ENCODE measurements at regions not wholly inside any gene's neighbourhood (a gene's known extent, or its start where the extent isn't known, plus 50 kb on each side); places are given as distances from the start of the nearest gene placed in this dataset.

DNA sequence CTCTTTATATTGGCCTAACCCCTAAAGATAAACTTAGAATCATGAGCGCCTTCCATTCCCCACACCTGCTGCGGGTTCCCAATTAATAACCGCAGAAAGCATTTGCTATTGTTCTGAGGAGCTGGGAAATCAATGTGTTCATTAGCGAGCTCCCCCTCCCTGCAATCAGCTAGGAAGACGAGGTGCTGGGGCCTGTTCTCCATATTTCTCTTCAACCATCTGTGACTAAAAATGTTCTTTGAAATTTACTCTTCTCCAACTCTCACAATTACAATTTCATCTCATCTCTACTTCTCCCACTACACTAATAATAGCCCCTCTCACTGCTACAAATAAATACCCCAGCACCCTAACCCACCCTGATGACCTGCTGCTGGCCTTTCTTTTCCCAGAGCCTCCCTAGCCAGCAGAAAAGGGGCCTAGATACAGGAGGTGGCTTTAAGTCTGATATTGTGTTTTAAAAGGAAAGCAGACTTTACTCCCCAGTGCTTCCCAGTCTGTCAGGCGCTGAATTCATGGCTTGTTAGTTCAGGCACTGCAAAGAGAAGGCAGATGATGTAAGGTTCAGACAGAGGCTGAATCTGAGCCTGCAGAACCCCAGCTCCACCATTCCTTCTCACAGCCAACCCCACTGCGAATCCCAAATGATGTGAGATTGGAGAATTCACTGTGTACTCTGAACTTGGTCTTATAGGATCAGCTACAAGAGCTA is 477.5 kb upstream of the DAB1 start:
- DNase-seq, result no peak

DNA sequence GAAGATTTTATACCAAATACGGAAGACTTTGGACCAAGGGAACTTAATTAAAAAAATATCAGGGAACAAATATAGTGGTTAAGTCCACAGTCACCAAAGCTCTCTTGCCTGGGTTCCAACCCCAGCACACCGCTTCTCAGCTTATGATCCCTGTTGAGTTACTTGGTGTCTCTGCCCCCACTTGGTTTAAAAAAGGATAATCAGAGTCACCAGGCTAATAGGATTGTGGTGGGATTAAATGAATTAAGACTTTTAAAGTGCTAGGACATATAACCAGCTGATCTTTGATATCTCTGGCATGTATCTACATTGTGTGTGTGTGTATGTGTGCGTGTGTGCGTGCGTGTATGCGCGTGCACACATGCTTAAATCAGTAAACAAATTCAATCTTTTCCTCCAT is 474.7 kb upstream of the DAB1 start:
- DNase-seq, result no peak

DNA sequence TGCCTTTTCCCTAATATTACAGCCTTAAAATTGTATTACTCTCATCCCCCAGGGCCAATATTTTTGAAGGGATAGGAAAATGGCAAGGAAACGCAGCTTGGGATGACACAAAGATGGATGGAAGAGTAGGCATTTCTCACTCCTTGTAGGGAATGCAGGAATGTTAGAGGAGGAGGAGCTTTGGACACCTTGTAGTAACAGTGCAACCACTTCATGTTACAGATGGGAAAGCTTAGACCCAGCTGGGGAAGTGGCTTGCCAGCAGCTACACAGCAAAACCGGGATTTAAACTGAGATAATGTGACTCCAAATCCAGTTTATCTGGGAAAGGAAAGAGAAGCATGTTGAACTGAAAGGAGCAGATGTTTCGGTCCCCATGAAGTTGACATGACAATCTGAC is 473.7 kb upstream of the DAB1 start:
- DNase-seq, result no peak

DNA sequence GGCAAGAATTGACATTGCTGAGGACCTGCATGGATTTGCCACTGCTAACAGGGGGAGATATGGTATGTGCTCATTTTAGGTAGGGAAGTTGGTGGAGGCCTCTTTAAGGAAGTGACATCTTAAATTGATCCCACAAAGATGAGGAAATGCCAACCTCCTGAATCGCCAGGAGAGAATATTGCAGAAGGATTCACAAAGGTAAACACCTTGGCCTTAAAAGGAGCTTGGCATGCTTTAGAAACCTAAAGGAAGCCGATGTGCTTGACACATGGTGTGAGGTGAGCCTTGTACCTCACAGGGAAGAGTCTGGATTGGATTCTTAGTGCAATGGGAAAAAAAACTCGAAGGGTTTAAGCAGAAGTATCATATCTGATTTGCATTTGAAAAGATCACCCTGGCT is 470.5 kb upstream of the DAB1 start:
- no peak for DNase-seq

DNA sequence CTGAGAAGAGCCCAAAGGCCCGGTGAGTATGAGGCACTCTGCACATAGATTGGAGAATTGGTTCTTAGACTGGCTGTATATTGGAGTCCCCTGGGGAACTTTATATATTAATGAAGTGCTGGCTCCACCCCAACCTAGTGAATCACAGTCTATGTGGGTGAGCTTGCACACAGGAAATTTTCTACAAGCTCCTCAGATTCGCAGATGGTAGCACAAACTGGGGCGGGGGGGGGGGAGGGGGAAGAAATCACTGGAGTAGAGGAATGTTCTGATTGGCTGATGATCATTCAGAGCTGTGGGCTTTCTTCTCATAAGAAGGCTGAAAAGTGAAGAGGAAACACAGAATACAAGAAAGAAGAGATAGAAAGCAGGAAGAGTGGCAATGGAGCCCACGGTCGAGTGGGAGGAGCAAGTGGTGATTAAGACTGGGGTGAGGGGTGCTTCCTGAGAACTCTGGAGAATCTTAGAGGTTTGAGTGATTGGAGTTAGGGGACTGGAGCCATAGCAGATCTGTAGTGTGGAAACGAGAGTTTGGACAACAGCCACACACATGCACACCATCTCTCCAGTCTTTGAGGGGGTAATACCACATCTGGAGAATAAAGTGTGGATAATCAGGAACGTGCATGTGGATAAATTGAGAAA is 465.9 kb upstream of the DAB1 start:
- no peak for DNase-seq

DNA sequence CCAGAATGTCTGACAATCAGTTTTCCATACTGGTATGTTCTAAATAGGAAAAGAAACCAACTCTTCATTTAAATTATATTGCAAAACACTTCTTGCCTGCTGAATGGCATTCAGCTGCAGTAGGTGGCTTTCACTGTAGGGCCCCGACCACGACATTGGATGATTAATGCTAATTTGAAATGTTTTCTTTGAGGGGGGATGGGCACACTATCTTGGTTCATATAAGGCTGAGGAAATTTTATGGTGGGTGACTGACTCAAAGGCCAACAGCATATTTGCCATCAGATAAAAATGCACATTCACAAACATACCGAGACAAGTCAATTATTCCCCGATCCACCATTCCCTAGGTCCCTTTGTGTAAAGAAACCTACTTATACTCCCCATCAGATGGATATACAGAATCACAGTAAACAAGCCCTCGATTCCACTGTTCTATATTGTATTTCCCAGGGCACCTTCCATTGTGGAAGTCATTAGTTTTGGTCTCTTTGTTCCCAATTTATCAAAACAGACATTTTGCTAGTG is 464.2 kb upstream of the DAB1 start:
- DNase-seq, result no peak

DNA sequence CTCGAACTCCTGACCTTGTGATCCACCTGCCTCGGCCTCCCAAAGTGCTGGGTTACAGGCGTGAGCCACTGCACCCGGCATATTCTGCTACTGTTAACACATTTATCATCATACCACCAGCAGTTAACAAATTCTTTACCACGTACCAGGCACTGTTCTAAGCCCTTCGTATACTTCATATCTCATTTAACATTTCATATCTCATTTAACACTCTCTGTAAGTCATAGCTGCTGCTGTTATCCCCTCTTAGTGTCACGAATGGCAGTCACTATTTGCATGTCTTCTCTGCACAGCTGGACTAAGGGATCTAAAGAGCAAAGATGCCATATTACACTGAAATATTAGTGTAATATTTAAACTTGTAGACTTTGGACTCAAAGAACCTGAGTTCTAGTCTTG is 462.5 kb upstream of the DAB1 start:
- DNase-seq, result no peak

DNA sequence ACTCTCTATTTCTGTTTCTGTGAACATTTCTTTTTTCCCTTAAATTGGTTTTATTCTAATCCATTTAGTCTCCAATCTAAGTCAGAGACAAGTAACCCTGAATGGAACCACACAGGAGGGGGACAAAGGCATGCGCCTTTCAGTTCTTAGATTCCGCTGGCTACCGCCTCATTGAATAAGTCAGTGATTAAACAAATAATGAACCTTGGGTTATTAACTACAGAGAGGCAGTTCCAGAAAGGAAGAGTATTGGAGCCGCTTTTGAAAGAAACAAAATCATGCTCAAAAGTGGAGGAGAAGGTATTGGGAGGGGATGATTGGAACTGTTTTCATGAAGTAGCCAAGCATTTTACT is 459.8 kb upstream of the DAB1 start:
- no peak for DNase-seq

DNA sequence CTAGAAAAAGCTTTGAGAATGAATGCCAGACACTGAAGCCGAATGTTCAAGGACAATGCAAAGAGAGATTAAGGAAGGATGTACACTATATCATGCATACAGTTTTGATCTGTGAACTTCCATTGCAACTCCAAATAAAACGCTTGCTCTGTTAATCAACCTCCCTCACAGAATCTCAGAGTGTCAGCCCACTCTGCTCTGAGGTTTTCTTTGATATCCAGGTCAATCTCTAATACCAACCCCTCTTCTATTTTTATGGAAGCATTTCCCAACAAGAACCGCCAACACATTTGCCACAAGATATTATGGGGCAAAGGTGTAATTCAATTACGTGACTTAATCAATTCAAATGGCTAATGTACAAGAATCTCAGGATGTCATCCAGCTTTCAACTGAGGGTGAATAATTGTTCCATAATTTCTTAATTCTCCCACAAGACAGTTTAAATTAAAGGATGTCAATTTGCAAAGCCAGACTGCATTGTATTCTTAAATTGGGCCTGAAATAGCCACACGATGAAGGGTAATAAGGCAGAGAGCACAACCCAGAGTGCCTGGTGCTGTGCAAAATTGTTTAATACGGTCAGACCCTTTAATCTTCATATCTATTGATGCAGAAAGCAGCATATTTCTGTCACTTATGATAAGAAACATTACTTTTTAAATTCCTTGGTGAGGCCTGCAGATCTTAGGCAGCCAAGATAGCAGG is 459.2 kb upstream of the DAB1 start:
- DNase-seq, result no peak

DNA sequence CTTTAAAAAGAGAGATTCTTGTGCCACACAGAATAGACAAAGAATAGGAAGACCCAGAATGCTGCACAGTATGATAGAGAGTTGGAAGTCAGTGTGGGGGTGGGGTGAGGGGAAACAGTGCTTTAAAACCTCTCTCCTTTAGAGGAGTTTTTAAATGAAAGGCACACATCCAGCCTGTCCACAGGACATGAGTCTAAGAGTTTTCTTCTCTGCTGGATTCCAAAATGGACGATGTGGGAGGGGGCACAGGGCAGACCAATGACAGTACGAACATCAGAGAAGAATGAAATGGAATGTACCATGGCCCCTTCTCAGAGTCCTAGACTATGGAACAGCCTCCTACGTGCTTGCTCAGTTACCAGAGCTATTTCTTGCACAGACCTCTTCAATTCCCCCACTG is 458.2 kb upstream of the DAB1 start:
- no peak for DNase-seq

DNA sequence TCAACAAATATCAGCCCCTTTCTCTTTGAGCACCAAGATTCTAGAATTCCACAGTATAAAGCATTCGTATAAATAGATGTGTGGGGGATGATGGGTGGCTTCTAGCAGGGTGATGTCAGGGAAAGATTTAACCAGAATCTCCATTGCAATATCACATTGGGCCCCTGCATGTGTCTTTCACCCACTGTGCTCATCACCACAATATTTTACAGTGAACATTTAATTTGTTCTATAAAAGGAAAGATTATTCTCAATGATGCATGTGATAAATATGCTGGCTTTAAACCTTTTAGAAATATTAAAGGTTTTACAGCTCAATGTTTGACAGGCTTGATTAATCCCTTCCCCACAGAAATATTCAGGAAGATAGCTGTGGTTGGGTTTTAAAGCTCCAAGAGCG is 457.8 kb upstream of the DAB1 start:
- DNase-seq, result no peak

DNA sequence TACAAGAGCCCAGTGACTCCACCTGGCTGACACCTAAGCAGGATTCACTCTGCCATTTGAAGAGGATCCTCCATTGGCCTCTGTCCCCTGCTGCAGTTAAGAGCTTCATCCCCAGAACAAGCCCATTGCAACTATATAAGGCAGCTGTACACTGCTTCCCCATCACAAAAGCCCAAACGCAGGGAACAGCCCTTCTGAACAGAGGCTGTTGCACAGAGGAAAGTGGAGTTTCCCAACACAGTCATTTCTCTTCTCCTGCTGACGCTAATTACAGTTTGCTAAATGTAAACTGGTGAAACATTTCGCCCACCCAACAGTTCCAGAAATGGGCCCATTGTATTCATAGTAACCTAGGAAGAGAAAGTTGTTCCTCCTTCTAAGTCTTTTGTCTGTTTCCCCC is 455.8 kb upstream of the DAB1 start:
- no peak for DNase-seq

DNA sequence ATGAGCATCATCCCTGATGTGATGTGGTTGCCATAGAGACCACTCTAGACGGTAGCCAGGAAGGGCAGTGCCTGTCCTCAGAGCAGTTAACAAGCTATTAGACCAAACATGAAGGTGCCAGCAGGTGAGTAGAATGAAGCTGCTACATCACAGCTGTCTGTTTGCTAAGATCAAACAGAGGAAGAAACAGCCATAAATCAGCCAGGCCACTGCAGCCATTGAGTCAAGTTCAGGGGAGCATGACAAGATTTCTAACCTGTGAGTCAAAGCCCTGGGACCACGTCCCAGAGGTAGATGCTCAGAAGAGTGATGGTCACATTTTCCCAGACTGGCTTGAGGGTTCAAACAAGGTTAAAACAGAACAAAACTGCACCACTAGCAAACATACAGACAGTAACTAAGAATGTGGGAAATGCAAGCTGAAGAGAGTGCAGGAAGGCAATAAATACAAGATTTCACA is 450.6 kb upstream of the DAB1 start:
- no peak for DNase-seq

DNA sequence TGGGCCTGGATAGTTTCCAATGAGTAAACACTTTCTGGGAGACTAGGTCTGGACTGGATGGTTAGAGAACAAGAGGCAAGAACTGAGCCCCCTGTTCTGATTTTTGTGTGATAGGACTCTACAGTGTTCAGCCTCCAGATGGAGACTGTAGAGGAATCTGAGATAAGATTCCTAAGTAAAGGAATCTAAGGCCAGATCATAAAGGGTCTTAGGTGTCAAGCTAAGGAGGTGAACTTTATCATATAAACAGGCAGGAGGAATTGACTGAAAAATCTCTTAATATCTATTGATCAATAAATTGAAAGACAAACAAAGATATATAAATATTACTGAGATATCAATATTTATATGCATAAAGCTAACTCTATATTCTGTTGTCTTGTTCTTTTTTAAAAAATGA is 449.1 kb upstream of the DAB1 start:
- DNase-seq, result no peak

DNA sequence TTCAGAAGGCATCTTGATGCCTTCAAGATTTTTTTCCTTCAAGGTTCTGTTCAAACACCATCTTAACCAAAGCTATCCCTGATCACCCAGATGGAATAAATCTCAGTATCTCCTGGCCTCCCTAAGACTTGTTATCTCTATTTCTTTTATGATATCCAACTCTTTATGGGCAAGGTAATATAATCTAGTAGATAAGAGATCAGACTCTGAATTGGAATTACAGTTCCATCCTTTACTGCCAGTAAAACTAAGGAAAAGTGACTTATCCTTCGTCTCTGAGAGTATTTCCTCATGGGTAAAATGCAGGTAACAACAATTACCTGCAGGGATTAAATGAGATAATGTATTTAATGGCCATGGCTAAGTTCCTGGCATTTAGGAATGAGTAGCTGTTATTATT is 445.0 kb upstream of the DAB1 start:
- no peak for DNase-seq

DNA sequence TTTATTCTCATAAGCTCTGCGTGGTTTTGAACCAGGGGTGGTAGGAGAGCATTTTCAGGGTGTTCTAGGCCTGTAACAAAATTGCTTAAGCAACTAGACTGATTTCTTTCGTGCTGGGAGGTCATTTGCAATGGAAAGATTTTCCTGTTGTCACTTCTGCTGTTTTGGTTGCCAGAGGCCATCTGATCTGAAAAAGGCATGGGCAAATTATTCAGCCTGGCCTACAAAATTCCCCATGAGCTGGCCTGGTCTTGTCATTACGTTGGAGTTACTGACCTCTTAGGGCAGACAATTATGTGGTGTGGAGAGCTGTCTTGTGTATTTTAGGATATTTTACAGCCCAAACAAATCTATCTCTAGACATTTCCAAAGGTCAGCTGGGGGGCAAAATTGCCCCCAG is 444.4 kb upstream of the DAB1 start:
- DNase-seq, result no peak

DNA sequence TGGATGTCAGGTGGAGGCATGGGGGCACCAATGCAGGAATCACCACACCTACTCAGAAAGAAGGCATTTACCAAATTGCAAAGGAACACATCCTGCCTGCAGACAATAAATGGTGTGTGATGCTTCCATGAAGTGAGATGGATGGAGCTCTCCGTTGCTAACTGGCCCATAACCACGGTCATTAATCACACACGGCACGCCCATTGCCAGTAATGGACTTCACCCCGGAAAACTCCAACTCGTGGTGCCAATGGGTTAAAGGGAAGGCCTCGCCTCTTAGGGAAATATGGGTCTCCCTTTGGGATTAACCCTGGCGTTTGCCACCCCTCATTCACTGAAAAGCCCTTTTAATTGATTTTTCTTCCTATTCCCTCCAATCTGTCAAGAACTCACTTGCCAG is 443.1 kb upstream of the DAB1 start:
- peak; percentile 47 to 67 for DNase-seq

DNA sequence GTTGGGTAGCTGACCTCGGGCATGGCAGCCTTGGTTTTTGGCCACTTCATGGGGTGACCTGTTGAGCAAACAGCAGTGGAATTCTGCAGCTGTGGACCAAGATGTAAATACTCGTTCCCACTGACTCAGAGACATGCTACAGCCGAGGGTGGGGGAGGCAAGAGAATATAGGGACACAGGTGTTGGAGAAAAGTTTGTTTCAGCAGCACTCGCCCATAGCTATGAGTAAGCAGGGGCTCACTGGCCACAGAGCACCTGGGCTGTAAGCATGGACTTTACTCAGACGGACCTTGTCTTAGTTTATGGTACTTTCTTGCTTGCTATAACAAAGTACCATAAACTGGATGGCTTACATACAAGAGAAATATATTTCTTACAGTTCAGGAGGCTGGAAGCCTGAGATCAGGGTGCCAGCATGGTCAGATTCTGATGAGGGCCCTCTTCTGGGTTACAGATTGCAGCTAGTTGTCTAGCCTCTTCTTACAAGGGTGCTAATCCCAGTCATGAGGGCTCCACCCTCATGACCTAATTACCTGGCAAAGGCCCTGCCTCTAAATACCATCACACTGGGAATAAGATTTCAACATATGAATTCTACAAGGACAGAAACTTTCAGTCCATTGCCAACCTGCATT is 437.2 kb upstream of the DAB1 start:
- DNase-seq, result no peak

DNA sequence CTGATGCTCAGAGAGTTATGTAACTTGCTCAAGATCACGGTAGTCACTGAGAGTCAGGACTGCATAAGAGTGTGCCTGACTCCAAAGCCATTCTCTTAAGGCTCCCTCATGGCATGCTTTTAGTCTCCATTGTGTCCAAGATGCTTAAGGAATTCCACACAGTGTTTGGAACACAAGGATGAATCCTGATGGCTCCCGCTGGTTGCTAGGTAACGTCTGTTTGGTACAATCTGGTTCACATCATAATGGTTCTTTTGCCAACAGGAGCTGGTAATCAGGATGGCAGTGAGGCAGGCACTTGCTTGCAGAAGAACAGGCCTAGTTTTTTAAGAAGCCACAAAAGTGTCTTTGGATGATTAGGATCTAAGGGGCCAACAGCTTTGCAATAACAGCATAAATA is 436.5 kb upstream of the DAB1 start:
- no peak for DNase-seq

DNA sequence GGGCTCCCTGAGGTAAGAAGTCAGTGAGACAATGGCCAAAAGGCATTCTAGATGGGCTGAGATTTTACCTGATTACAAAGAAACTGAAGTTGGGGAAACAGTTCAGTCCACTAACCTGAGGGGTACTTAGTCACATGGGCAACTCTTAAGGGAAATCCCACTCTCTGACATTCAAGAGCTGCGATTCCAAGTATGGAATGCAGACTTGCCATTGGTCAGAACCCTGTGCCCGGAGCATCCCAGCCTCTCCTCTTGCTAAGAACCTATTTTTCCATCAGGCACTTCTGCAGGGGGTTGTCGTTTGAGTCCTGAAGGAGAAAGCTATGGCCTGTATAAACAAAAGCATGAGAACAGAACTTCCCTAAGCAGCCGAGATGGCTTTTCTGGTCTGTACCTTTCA is 434.9 kb upstream of the DAB1 start:
- DNase-seq, result no peak

DNA sequence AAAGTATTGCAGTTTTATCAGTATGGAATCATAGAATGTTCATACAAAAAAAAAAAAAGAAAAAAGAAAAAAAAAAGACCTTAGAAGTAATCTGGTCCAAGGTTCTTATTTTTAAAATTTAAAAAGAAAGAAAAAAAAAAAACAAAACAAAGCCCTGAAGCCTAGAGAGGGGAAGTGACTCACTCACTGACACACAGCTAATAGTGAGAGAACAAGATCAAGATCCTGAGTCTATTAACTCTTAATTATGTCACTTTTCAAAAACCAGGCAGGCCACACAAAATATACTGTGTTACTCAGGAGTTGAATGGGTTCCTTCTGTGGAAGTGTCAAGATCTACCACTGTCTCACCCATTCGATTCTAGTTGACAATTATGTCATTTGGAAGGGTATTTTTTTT is 433.9 kb upstream of the DAB1 start:
- DNase-seq, result no peak

DNA sequence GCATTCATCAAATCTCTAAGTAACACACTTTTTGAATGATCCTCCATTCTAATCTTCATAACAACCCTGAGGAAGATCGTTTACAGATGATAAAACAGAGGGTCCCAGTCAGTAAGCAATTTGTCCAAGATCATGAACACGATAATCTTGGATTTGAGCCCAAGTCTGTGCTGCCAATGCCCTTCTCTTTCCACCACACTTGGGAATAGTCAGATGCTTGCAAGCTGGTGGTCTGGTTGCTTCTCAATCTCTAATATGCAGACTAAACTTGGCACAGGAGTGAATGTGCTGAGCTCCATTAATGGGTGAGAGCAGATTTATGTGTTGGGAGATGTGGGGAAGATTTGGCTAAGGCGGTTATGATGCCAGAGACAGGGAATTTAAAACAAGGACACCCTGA is 430.6 kb upstream of the DAB1 start:
- no peak for DNase-seq

DNA sequence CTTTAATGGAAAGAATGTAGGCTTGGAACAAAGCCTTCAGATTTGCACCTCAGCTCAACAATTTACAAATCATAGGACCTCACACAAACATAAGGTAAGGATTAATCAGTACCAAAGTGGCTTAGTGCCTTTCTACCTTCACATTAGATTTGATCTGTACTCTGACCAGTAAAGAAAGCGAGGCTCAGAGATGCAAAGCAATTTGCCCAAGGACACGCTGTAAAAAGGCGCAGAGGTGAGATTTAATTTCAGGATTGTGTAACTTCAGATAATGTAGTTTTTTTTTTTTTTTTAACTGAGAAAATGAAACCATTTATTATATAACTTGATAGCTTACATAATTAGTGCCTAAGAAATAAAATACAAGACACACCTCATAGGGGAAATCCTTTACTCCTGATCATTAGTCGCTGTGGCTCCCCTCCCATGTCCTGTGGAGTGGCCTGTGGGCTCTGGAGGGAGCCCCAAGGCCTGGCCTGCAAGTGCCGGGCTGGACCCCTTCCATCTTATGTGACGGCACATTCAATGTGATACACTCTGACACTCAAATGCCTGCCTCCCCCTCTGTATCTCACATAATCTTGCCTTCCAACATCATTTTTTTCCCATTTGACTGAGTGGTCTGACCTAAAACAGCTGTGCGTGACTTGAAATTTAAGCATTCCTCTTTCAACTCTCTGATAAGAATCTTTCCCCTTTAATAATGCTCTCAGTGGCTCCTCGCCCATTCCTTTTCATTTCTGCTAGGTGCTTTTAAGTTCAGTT is 426.5 kb upstream of the DAB1 start:
- DNase-seq, result no peak

Measured in NCI-H187 (cell line).